WTC11 (cell line): ENCODE measurements at regions not wholly inside any gene's neighbourhood (a gene's known extent, or its start where the extent isn't known, plus 50 kb on each side); places are given as distances from the start of the nearest gene placed in this dataset.

Experiments
- ATAC-seq: fragments of 200-7000 bp; cut with Tn5 transposase; 2 replicates; pipeline ENCODE4 v1.10.0; 2021; ENCODE audit warnings: mild to moderate bottlenecking, moderate library complexity
- CTCF ChIA-PET: fragments of 300-600 bp; sonication (Branson Sonifier 250); formaldehyde crosslinking; loops from one replicate; lab custom pipeline; 2021; ENCODE audit warnings: antibody characterized with exemption; lab: Charles Lee
- POLR2A ChIA-PET: fragments of 350-600 bp; sonication (Branson Sonifier 250); formaldehyde crosslinking; loops from one replicate; lab custom pipeline; 2021; ENCODE audit warnings: antibody characterized with exemption; lab: Charles Lee
- DNase-seq: peaks from one replicate; pipeline ENCODE4 v3.0.0; 2021; ENCODE audit warnings: low spot score
- H3K27ac Mint-ChIP-seq: 2 replicates; pipeline ENCODE4 v1.8.0; 2021; ENCODE audit warnings: mixed read lengths
- H3K27me3 Mint-ChIP-seq: 2 replicates; pipeline ENCODE4 v1.8.0; 2021; ENCODE audit warnings: low read depth, mild to moderate bottlenecking, moderate library complexity, mixed read lengths
- H3K36me3 Mint-ChIP-seq: 2 replicates; pipeline ENCODE4 v1.8.0; 2021; ENCODE audit warnings: mixed read lengths
- H3K4me1 Mint-ChIP-seq: 2 replicates; pipeline ENCODE4 v1.8.0; 2022; ENCODE audit warnings: mixed read lengths
- H3K4me3 Mint-ChIP-seq: 2 replicates; pipeline ENCODE4 v1.8.0; 2021; ENCODE audit warnings: mild to moderate bottlenecking, moderate library complexity, mixed read lengths
- H3K9me3 Mint-ChIP-seq: 2 replicates; pipeline ENCODE4 v1.8.0; 2021; ENCODE audit warnings: mixed read lengths
- ATF1 ChIP-seq: sonication (generic); formaldehyde crosslinking; IDR thresholded peaks from 2 replicates; pipeline ENCODE4 v1.8.1; 2023; ENCODE audit warnings: mild to moderate bottlenecking, moderate library complexity, missing genetic modification reagents
- ATF3 ChIP-seq: sonication (generic); formaldehyde crosslinking; conservative IDR thresholded peaks from 2 replicates; pipeline ENCODE4 v1.8.1; 2022; ENCODE audit warnings: mild to moderate bottlenecking, missing genetic modification reagents
- ATF6 ChIP-seq: sonication (generic); formaldehyde crosslinking; IDR thresholded peaks from 2 replicates; pipeline ENCODE4 v1.8.1; 2023; ENCODE audit warnings: mild to moderate bottlenecking, missing genetic modification reagents
- CBFB ChIP-seq: sonication (generic); formaldehyde crosslinking; IDR thresholded peaks from 2 replicates; pipeline ENCODE4 v1.8.1; 2022; ENCODE audit warnings: mild to moderate bottlenecking, low read depth, missing genetic modification reagents
- CREM ChIP-seq: sonication (generic); formaldehyde crosslinking; IDR thresholded peaks from 2 replicates; pipeline ENCODE4 v1.8.1; 2022; ENCODE audit warnings: mild to moderate bottlenecking, missing genetic modification reagents, moderate library complexity
- CTCF ChIP-seq: fragments of 200-600 bp; IDR thresholded peaks from 2 replicates; pipeline ENCODE4 v1.8.0; 2022; ENCODE audit warnings: antibody characterized with exemption
- E2F4 ChIP-seq: sonication (generic); formaldehyde crosslinking; IDR thresholded peaks from 2 replicates; pipeline ENCODE4 v1.8.1; 2022; ENCODE audit warnings: low read depth, mild to moderate bottlenecking, moderate library complexity, missing genetic modification reagents, borderline replicate concordance
- E2F5 ChIP-seq: sonication (generic); formaldehyde crosslinking; IDR thresholded peaks from 2 replicates; pipeline ENCODE4 v1.8.1; 2022; ENCODE audit warnings: mild to moderate bottlenecking, moderate library complexity, missing genetic modification reagents
- ELF4 ChIP-seq: sonication (generic); formaldehyde crosslinking; IDR thresholded peaks from 2 replicates; pipeline ENCODE4 v1.8.1; 2022; ENCODE audit warnings: low read depth, mild to moderate bottlenecking, moderate library complexity, missing genetic modification reagents
- EMX1 ChIP-seq: fragments of 250-450 bp; sonication (Bioruptor Pico); IDR thresholded peaks from 2 replicates; pipeline ENCODE4 v1.8.0; 2021; ENCODE audit warnings: mild to moderate bottlenecking
- FOXJ3 ChIP-seq: sonication (generic); formaldehyde crosslinking; IDR thresholded peaks from 2 replicates; pipeline ENCODE4 v1.9.0; 2021; ENCODE audit warnings: missing genetic modification reagents, mild to moderate bottlenecking, borderline replicate concordance
- FOXK1 ChIP-seq: sonication (generic); formaldehyde crosslinking; IDR thresholded peaks from 2 replicates; pipeline ENCODE4 v1.8.0; 2022; ENCODE audit warnings: mild to moderate bottlenecking, moderate library complexity, missing genetic modification reagents
- FOXP4 ChIP-seq: sonication (generic); formaldehyde crosslinking; IDR thresholded peaks from 2 replicates; pipeline ENCODE4 v1.8.0; 2022; ENCODE audit warnings: mild to moderate bottlenecking, missing genetic modification reagents
- HMGXB4 ChIP-seq: sonication (generic); formaldehyde crosslinking; IDR thresholded peaks from 2 replicates; pipeline ENCODE4 v1.8.1; 2023; ENCODE audit warnings: mild to moderate bottlenecking, moderate library complexity, missing genetic modification reagents
- IRF2 ChIP-seq: sonication (generic); formaldehyde crosslinking; IDR thresholded peaks from 2 replicates; pipeline ENCODE4 v1.8.0; 2022; ENCODE audit warnings: low read depth, missing genetic modification reagents, borderline replicate concordance
- NFATC4 ChIP-seq: fragments of 250-450 bp; sonication (Bioruptor Pico); IDR thresholded peaks from 2 replicates; pipeline ENCODE4 v1.9.0; 2021; ENCODE audit warnings: mild to moderate bottlenecking
- SP1 ChIP-seq: sonication (generic); formaldehyde crosslinking; conservative IDR thresholded peaks from 2 replicates; pipeline ENCODE4 v1.8.1; 2022; ENCODE audit warnings: missing genetic modification reagents
- TEAD1 ChIP-seq: sonication (generic); formaldehyde crosslinking; IDR thresholded peaks from 2 replicates; pipeline ENCODE4 v1.8.0; 2022; ENCODE audit warnings: mild to moderate bottlenecking, missing genetic modification reagents
- USF2 ChIP-seq: sonication (generic); formaldehyde crosslinking; IDR thresholded peaks from 2 replicates; pipeline ENCODE4 v1.8.1; 2023; ENCODE audit warnings: mild to moderate bottlenecking, missing genetic modification reagents, moderate library complexity
- ZBTB21 ChIP-seq: sonication (generic); formaldehyde crosslinking; IDR thresholded peaks from 2 replicates; pipeline ENCODE4 v1.8.1; 2023; ENCODE audit warnings: mild to moderate bottlenecking, missing genetic modification reagents, borderline replicate concordance
- ZNF219 ChIP-seq: sonication (generic); formaldehyde crosslinking; IDR thresholded peaks from 2 replicates; pipeline ENCODE4 v1.8.0; 2023; ENCODE audit warnings: missing genetic modification reagents, mild to moderate bottlenecking, borderline replicate concordance
- ZNF317 ChIP-seq: sonication (generic); formaldehyde crosslinking; IDR thresholded peaks from 2 replicates; pipeline ENCODE4 v1.8.1; 2023; ENCODE audit warnings: low read depth, mild to moderate bottlenecking, moderate library complexity, missing genetic modification reagents, borderline replicate concordance
- ZNF671 ChIP-seq: fragments of 250-450 bp; sonication (Bioruptor Pico); IDR thresholded peaks from 2 replicates; pipeline ENCODE4 v1.8.0; 2021; ENCODE audit warnings: mild to moderate bottlenecking
- ZSCAN18 ChIP-seq: fragments of 250-450 bp; sonication (Bioruptor Pico); IDR thresholded peaks from 2 replicates; pipeline ENCODE4 v2.1.2; 2022; ENCODE audit warnings: mild to moderate bottlenecking, moderate library complexity

- Mint-ChIP-seq H3K27ac (no peak overlapping the region), H3K36me3 (no peaks in the 10 kb centered on the region; the same call in 1 of the 2 replicates), H3K27me3 (no peaks in the 10 kb centered on the region), H3K9me3 (peaks cover 5% of the 10 kb centered on the region), H3K4me3 (no peak overlapping the region), H3K4me1 (no peaks in the 10 kb centered on the region)
- no peak for ATAC-seq
- ChIA-PET CTCF (no interaction called here), POLR2A (no interaction called here)
- no peak for TF ChIP-seq CREM (CRISPR knock-in tag)
- TF ChIP-seq SP1 (CRISPR knock-in tag) = no peak
- no peak for TF ChIP-seq ATF1 (CRISPR knock-in tag)
- no peak for TF ChIP-seq CBFB (CRISPR knock-in tag)
- TF ChIP-seq ELF4 (CRISPR knock-in tag) = no peak
- no peak for TF ChIP-seq FOXK1 (CRISPR knock-in tag)
- no peak for DNase-seq
Measured at GRCh38 chr5:19001539-19001938, 986.5 kb downstream of the CDH18 start.

GRCh38 chr5:19002111-19002510, 985.9 kb downstream of the CDH18 start:
- DNase-seq (no peak), ATAC-seq (no peak)
- CTCF ChIA-PET = no interaction called here
- no peaks in the 10 kb centered on the region for H3K27me3 Mint-ChIP-seq
- H3K4me1 Mint-ChIP-seq = no peaks in the 10 kb centered on the region
- peaks cover 5% of the 10 kb centered on the region for H3K9me3 Mint-ChIP-seq
- H3K36me3 Mint-ChIP-seq = no peaks in the 10 kb centered on the region; the same call in 1 of the 2 replicates
- H3K4me3 Mint-ChIP-seq = no peak overlapping the region
- no peak overlapping the region for H3K27ac Mint-ChIP-seq
- POLR2A ChIA-PET = no interaction called here
- TF ChIP-seq FOXJ3 (CRISPR knock-in tag) (no peak), CTCF (no peak), ZNF317 (CRISPR knock-in tag) (no peak), ATF3 (no peak), ZNF671 (no peak), FOXP4 (CRISPR knock-in tag) (no peak), ATF6 (CRISPR knock-in tag) (no peak), E2F4 (CRISPR knock-in tag) (no peak), TEAD1 (CRISPR knock-in tag) (no peak), HMGXB4 (CRISPR knock-in tag) (no peak), IRF2 (no peak), EMX1 (CRISPR knock-in tag) (no peak), FOXK1 (CRISPR knock-in tag) (no peak), E2F5 (CRISPR knock-in tag) (no peak), NFATC4 (CRISPR knock-in tag) (no peak), ZBTB21 (CRISPR knock-in tag) (no peak), ZNF219 (CRISPR knock-in tag) (no peak), USF2 (CRISPR knock-in tag) (no peak), ZSCAN18 (CRISPR knock-in tag) (no peak)
